Panc1 (cell line): ENCODE measurements at regions not wholly inside any gene's neighbourhood (a gene's known extent, or its start where the extent isn't known, plus 50 kb on each side); places are given as distances from the start of the nearest gene placed in this dataset.

Experiments used
- ATAC-seq: fragments of 200-7000 bp; cut with Tn5 transposase; 2 replicates; pipeline ENCODE4 v1.9.1; 2020; ENCODE audit warnings: mild to moderate bottlenecking, moderate library complexity
- BruUV-seq: library from RNA; stranded (reverse); fragments of 400-500 nt; replicated peaks from 2 replicates; lab custom pipeline; 2021; lab: Mats Ljungman, UMichigan
- CTCF ChIA-PET: fragments of 300-600 bp; sonication (Branson Sonifier 250); formaldehyde crosslinking; loops from one replicate; lab custom pipeline; 2022; ENCODE audit warnings: antibody characterized with exemption; lab: Charles Lee
- POLR2A ChIA-PET: fragments of 300-600 bp; sonication (Branson Sonifier 250); formaldehyde crosslinking; loops from one replicate; lab custom pipeline; 2022; ENCODE audit warnings: antibody characterized with exemption; lab: Charles Lee
- DNase-seq: peaks from one replicate; pipeline ENCODE4 v3.0.0-alpha.2; 2010; ENCODE audit warnings: low read depth, low spot score
- H3K27ac ChIP-seq: 2 replicates; pipeline ENCODE4 v1.5.1; 2011; ENCODE audit warnings: mild to moderate bottlenecking, low read length, inconsistent platforms
- H3K27me3 ChIP-seq: fragments of 200-500 bp; sonication (Bioruptor generic); 2 replicates; pipeline ENCODE4 v1.6.0; 2014; ENCODE audit warnings: low read length, inconsistent platforms; ENCODE audit not compliant: control insufficient read depth, insufficient read depth
- H3K36me3 ChIP-seq: fragments of 200-500 bp; sonication (Bioruptor generic); 2 replicates; pipeline ENCODE4 v1.5.1; 2014; ENCODE audit warnings: inconsistent platforms, mild to moderate bottlenecking, low read length, moderate library complexity; ENCODE audit not compliant: control insufficient read depth, insufficient read depth
- H3K4me1 ChIP-seq: 2 replicates; pipeline ENCODE4 v1.5.1; 2011; ENCODE audit warnings: inconsistent platforms, mild to moderate bottlenecking, low read length, moderate library complexity; ENCODE audit not compliant: control insufficient read depth, insufficient read depth
- H3K4me3 ChIP-seq, 2 experiments: 2 replicates each; pipeline ENCODE4 v1.5.1; 2011 to 2012; ENCODE audit warnings: low read depth in 2 of 2, low read length in 2 of 2, mild to moderate bottlenecking in 2 of 2, inconsistent platforms in 1 of 2, moderate library complexity in 1 of 2
- H3K9me3 ChIP-seq: fragments of 200-500 bp; sonication (Bioruptor generic); 2 replicates; pipeline ENCODE4 v1.5.1; 2014; ENCODE audit warnings: low read depth, mild to moderate bottlenecking, inconsistent platforms, low read length, moderate library complexity; ENCODE audit not compliant: control insufficient read depth, insufficient read depth
- POLR2AphosphoS5 ChIP-seq: IDR thresholded peaks from 2 replicates; pipeline ENCODE4 v1.6.1; 2012; ENCODE audit warnings: mild to moderate bottlenecking, low read depth, low read length, moderate library complexity
- SIN3A ChIP-seq: IDR thresholded peaks from 2 replicates; pipeline ENCODE4 v1.6.1; 2012; ENCODE audit warnings: low read depth, mild to moderate bottlenecking, low read length, moderate library complexity, borderline replicate concordance; ENCODE audit not compliant: insufficient read depth
- TCF7L2 ChIP-seq: IDR thresholded peaks from 2 replicates; pipeline ENCODE4 v1.6.1; 2011; ENCODE audit warnings: mild to moderate bottlenecking, low read depth, low read length, inconsistent platforms
- in situ Hi-C: cut with HindIII; loops from 2 replicates; pipeline ENCODE4 v1.10.0; 2016; ENCODE audit warnings: low sequenced_read_pairs, low pct_unique_long_range_greater_than_20kb
- intact Hi-C: fragments of 100-400 bp; cut with micrococcal nuclease; formaldehyde crosslinking; loops from one replicate; pipeline ENCODE4 v1.10.0; 2022; ENCODE audit not compliant: unreplicated experiment
- TF ChIP-seq, protein P1 (sequence below), 2 experiments: IDR thresholded peaks; 2 replicates each; pipeline ENCODE4 v1.6.1; 2011 to 2012; ENCODE audit warnings: low read depth in 2 of 2, control low read depth in 1 of 2, low read length in 1 of 2, mild to moderate bottlenecking in 1 of 2, moderate library complexity in 1 of 2; ENCODE audit not compliant: insufficient read depth in 1 of 2
- TF ChIP-seq, protein P2 (sequence below): fragments of 450-650 bp; IDR thresholded peaks from 2 replicates; pipeline ENCODE4 v1.5.1; 2017; ENCODE audit warnings: mild to moderate bottlenecking

DNA sequence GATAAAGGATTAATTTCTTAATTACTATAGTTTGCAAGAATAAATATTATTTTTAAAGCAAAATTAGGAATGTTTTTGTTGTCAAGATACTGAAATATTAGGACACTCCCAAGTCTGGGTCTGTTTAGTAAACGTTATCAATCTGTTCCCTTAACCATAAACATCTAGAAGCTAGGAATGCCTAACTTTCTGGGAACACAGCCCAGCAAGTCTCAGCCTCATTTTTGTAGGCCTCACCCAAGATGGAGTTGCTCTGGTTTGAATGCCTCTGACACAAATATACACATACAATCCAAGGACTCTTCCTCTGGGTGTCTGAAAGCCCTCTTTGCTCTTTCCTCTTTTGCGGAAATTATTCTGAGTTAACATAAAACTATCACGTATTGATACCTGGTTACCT lies 487.4 kb upstream of the CELF2 start:
- no TSS peak for BruUV-seq
- Histone ChIP-seq H3K9me3 (no peaks in the 10 kb centered on the region), H3K4me1 (no peaks in the 10 kb centered on the region), H3K27me3 (no peaks in the 10 kb centered on the region), H3K4me3 (no peak overlapping the region), H3K27ac (no peak overlapping the region), H3K36me3 (no peaks in the 10 kb centered on the region)
- in situ Hi-C loops (no loop called here), intact Hi-C loops (no loop called here)
- POLR2A ChIA-PET: no interaction called here
- CTCF ChIA-PET: no interaction called here
- TF ChIP-seq, protein P1, sequence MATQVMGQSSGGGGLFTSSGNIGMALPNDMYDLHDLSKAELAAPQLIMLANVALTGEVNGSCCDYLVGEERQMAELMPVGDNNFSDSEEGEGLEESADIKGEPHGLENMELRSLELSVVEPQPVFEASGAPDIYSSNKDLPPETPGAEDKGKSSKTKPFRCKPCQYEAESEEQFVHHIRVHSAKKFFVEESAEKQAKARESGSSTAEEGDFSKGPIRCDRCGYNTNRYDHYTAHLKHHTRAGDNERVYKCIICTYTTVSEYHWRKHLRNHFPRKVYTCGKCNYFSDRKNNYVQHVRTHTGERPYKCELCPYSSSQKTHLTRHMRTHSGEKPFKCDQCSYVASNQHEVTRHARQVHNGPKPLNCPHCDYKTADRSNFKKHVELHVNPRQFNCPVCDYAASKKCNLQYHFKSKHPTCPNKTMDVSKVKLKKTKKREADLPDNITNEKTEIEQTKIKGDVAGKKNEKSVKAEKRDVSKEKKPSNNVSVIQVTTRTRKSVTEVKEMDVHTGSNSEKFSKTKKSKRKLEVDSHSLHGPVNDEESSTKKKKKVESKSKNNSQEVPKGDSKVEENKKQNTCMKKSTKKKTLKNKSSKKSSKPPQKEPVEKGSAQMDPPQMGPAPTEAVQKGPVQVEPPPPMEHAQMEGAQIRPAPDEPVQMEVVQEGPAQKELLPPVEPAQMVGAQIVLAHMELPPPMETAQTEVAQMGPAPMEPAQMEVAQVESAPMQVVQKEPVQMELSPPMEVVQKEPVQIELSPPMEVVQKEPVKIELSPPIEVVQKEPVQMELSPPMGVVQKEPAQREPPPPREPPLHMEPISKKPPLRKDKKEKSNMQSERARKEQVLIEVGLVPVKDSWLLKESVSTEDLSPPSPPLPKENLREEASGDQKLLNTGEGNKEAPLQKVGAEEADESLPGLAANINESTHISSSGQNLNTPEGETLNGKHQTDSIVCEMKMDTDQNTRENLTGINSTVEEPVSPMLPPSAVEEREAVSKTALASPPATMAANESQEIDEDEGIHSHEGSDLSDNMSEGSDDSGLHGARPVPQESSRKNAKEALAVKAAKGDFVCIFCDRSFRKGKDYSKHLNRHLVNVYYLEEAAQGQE (IDR thresholded peaks at IDR 0.05; ENCODE audit: insufficient read depth in 1 of 2, low read depth in 2 of 2, low read length in 1 of 2): no peak
- TF ChIP-seq POLR2AphosphoS5 (no peak), TCF7L2 (no peak), SIN3A (no peak)
- TF ChIP-seq, protein P2, sequence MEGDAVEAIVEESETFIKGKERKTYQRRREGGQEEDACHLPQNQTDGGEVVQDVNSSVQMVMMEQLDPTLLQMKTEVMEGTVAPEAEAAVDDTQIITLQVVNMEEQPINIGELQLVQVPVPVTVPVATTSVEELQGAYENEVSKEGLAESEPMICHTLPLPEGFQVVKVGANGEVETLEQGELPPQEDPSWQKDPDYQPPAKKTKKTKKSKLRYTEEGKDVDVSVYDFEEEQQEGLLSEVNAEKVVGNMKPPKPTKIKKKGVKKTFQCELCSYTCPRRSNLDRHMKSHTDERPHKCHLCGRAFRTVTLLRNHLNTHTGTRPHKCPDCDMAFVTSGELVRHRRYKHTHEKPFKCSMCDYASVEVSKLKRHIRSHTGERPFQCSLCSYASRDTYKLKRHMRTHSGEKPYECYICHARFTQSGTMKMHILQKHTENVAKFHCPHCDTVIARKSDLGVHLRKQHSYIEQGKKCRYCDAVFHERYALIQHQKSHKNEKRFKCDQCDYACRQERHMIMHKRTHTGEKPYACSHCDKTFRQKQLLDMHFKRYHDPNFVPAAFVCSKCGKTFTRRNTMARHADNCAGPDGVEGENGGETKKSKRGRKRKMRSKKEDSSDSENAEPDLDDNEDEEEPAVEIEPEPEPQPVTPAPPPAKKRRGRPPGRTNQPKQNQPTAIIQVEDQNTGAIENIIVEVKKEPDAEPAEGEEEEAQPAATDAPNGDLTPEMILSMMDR: no peak
- ATAC-seq (no peak), DNase-seq (no peak)

DNA sequence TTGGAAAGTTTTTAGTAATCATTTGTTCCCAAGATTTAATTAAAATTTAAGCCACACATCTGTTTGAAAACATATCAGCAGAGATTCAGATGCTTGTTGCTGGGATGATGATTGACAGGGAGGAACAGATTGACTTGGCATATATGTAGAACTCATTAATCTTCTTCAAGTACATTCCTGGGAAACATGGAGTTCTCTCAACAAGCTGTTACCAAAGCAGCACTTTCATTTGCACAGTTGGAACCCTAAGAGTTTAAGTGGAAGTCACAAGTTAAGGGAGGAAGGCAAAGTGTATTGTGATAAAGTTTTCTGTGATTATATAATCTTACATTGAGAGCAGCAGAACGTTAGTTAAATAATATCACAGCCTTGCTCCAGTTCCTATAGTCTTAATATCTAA lies 485.4 kb upstream of the CELF2 start:
- Histone ChIP-seq H3K4me3 (no peak overlapping the region), H3K27me3 (no peaks in the 10 kb centered on the region), H3K36me3 (no peaks in the 10 kb centered on the region), H3K4me1 (no peaks in the 10 kb centered on the region), H3K9me3 (no peaks in the 10 kb centered on the region), H3K27ac (no peak overlapping the region)
- CTCF ChIA-PET: no interaction called here
- in situ Hi-C loops (no loop called here), intact Hi-C loops (no loop called here)
- BruUV-seq: no TSS peak
- TF ChIP-seq, protein P2: no peak
- no peak for TF ChIP-seq TCF7L2
- no peak for TF ChIP-seq SIN3A
- no peak for DNase-seq
- ATAC-seq: no peak
- POLR2A ChIA-PET: no interaction called here
